Endodermal cell (in vitro differentiated cells): ENCODE measurements at regions not wholly inside any gene's neighbourhood (a gene's known extent, or its start where the extent isn't known, plus 50 kb on each side); places are given as distances from the start of the nearest gene placed in this dataset.

Source experiments
- DNase-seq: peaks from one replicate; pipeline ENCODE4 v3.0.0-alpha.2; 2017
- H3K27ac ChIP-seq: 2 replicates; pipeline ENCODE4 v1.5.1; 2013; ENCODE audit warnings: mild to moderate bottlenecking, low read depth, low read length, moderate library complexity
- H3K27me3 ChIP-seq: 2 replicates; pipeline ENCODE4 v1.6.1; 2013; ENCODE audit warnings: mild to moderate bottlenecking, low read length, moderate library complexity; ENCODE audit not compliant: insufficient read depth, control insufficient read depth, poor library complexity, severe bottlenecking
- H3K36me3 ChIP-seq: 2 replicates; pipeline ENCODE4 v1.7.0; 2013; ENCODE audit warnings: mild to moderate bottlenecking, low read length, moderate library complexity; ENCODE audit not compliant: control insufficient read depth, insufficient read depth
- H3K4me1 ChIP-seq: one replicate; pipeline ENCODE4 v1.7.0; 2013; ENCODE audit warnings: low read length; ENCODE audit not compliant: control insufficient read depth, insufficient read depth
- H3K4me3 ChIP-seq: 2 replicates; pipeline ENCODE4 v1.5.1; 2013; ENCODE audit warnings: mild to moderate bottlenecking, low read length, moderate library complexity
- H3K9ac ChIP-seq: 2 replicates; pipeline ENCODE4 v1.6.1; 2013; ENCODE audit warnings: mild to moderate bottlenecking, low read length, moderate library complexity; ENCODE audit not compliant: poor library complexity, severe bottlenecking; ENCODE audit errors: extremely low read depth
- H3K9me3 ChIP-seq: 2 replicates; pipeline ENCODE4 v1.6.1; 2013; ENCODE audit warnings: mild to moderate bottlenecking, low read length, moderate library complexity; ENCODE audit not compliant: control insufficient read depth
- H3K27ac Mint-ChIP-seq: 2 replicates; pipeline ENCODE4 v1.8.0; 2020; ENCODE audit warnings: mixed read lengths
- H3K27me3 Mint-ChIP-seq: 2 replicates; pipeline ENCODE4 v1.8.0; 2021; ENCODE audit warnings: mild to moderate bottlenecking, mixed read lengths; ENCODE audit not compliant: insufficient read depth
- H3K36me3 Mint-ChIP-seq: 2 replicates; pipeline ENCODE4 v1.8.0; 2020; ENCODE audit warnings: low read depth, mixed read lengths
- H3K4me1 Mint-ChIP-seq: 2 replicates; pipeline ENCODE4 v1.8.0; 2020; ENCODE audit warnings: mixed read lengths
- H3K4me3 Mint-ChIP-seq: 2 replicates; pipeline ENCODE4 v1.8.0; 2020; ENCODE audit warnings: mild to moderate bottlenecking, moderate library complexity, mixed read lengths
- H3K9me3 Mint-ChIP-seq: 2 replicates; pipeline ENCODE4 v1.8.0; 2020; ENCODE audit warnings: mild to moderate bottlenecking, mixed read lengths
- WGBS, 2 experiments: methylation state at CpG; one replicate each; pipeline versions ENCODE4 v1.1.5 to v1.1.7; 2013; ENCODE audit warnings: missing lambda C conversion rate in 2 of 2, mixed read lengths in 1 of 2; ENCODE audit not compliant: insufficient coverage in 1 of 2, insufficient read length in 1 of 2; 5-methylcytosine and 5-hydroxymethylcytosine counted together
- TF ChIP-seq, protein P1 (sequence below): fragments of 200-600 bp; sonication (generic); conservative IDR thresholded peaks from 2 replicates; pipeline ENCODE4 v1.5.0; 2021; ENCODE audit warnings: antibody characterized with exemption, mild to moderate bottlenecking

DNA sequence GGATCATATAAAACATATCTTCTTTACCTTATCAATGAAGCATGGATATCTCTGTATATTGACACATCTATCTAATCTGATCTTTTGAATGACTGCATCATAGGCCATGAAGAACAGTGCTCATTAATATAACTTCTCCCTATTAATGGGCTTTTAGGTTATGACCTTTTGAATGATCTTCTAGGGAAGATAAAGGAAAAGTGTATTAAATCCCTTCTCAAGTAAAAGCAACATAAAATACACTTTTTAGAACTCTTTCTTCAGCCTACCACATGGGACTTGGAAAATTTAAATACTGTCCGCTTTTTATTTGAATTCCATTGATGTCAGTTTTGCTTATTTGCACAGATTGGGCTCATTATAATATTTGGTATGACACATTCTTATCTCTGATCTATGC, 425.4 kb downstream of the MED13L start:
- no peak overlapping the region for H3K4me3 Mint-ChIP-seq
- Histone ChIP-seq H3K27ac (no peak overlapping the region), H3K9me3 (peaks cover 41% of the 10 kb centered on the region), H3K9ac (no peak overlapping the region), H3K4me3 (no peak overlapping the region), H3K36me3 (no peaks in the 10 kb centered on the region), H3K27me3 (no peaks in the 10 kb centered on the region), H3K4me1 (no peaks in the 10 kb centered on the region)
- H3K4me1 Mint-ChIP-seq: no peaks in the 10 kb centered on the region
- no peak overlapping the region for H3K27ac Mint-ChIP-seq
- H3K36me3 Mint-ChIP-seq: no peaks in the 10 kb centered on the region
- 83% methylated on average over 1 of the region's 1 CpG; no CpG with 5 or more reads in 1 of the 2 experiments for WGBS, 2 experiments
- H3K9me3 Mint-ChIP-seq: peaks cover 31% of the 10 kb centered on the region
- TF ChIP-seq, protein P1, sequence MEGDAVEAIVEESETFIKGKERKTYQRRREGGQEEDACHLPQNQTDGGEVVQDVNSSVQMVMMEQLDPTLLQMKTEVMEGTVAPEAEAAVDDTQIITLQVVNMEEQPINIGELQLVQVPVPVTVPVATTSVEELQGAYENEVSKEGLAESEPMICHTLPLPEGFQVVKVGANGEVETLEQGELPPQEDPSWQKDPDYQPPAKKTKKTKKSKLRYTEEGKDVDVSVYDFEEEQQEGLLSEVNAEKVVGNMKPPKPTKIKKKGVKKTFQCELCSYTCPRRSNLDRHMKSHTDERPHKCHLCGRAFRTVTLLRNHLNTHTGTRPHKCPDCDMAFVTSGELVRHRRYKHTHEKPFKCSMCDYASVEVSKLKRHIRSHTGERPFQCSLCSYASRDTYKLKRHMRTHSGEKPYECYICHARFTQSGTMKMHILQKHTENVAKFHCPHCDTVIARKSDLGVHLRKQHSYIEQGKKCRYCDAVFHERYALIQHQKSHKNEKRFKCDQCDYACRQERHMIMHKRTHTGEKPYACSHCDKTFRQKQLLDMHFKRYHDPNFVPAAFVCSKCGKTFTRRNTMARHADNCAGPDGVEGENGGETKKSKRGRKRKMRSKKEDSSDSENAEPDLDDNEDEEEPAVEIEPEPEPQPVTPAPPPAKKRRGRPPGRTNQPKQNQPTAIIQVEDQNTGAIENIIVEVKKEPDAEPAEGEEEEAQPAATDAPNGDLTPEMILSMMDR: no peak
- H3K27me3 Mint-ChIP-seq: no peaks in the 10 kb centered on the region
- DNase-seq: no peak

DNA sequence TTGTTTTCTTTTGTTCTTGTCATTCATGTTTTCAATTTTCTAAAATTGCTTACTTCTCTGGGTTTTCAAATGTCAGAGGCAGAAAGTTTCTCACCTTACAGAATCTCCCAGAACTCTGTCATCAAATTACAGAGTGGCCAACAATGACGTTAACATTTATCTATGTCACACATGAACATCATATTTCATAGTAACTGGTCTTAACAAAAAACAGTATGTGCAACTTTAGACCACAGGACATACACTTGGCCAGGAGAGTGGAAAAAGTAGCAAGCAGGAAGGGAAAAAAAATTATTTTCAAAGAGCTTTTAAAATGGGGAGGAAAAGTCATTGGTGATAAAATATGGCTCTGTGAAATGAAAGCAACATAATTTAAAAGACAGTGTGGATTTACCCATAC, 426.5 kb downstream of the MED13L start:
- no peaks in the 10 kb centered on the region for H3K27me3 Mint-ChIP-seq
- Histone ChIP-seq H3K9me3 (peaks cover 42% of the 10 kb centered on the region), H3K4me1 (no peaks in the 10 kb centered on the region), H3K27me3 (no peaks in the 10 kb centered on the region), H3K36me3 (no peaks in the 10 kb centered on the region), H3K27ac (no peak overlapping the region), H3K4me3 (no peak overlapping the region), H3K9ac (no peak overlapping the region)
- H3K4me3 Mint-ChIP-seq: no peak overlapping the region
- 100% methylated on average over 1 of the region's 1 CpG for whole genome bisulfite sequencing, 2 experiments
- DNase-seq: peak; percentile 4
- H3K9me3 Mint-ChIP-seq: peaks cover 34% of the 10 kb centered on the region
- H3K4me1 Mint-ChIP-seq: no peaks in the 10 kb centered on the region
- H3K27ac Mint-ChIP-seq: no peak overlapping the region
- TF ChIP-seq, protein P1: no peak
- no peaks in the 10 kb centered on the region for H3K36me3 Mint-ChIP-seq

DNA sequence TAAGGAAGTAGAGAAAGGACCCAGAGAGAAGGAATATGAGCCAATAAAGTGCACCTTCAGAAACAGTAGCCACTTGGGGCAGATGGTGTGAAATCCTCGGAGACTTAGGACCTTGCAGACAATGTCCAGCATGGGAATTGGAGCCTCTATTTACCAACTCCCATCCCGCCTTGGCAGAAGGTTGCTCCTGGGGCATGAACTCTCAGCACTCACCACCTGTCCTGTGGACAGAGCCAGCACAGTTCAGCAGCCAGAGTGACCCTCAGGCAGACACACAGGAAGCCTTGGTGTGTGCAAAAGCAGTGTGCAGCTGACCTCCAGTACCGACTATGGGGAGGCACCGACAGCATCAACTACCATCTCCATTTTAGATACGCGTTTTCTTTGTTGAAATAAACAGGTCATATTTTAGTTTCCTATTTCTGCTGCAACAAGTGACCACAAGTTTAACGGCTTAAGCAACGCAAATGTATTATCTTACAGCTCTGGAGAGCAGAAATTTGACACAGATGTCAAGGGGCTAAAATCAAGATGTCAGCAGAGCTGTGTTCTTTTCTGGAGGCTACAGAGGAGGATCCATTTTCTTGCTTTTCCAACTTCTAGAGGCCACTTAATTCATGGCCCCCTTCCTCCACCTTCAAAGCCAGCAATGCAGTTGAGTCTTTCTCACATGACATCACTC, 428.1 kb downstream of the MED13L start:
- Histone ChIP-seq H3K4me1 (no peaks in the 10 kb centered on the region), H3K9me3 (peaks cover 50% of the 10 kb centered on the region), H3K36me3 (no peaks in the 10 kb centered on the region), H3K9ac (no peak overlapping the region), H3K27me3 (no peaks in the 10 kb centered on the region), H3K4me3 (peak overlapping the region; percentile 42), H3K27ac (no peak overlapping the region)
- Mint-ChIP-seq H3K27ac (no peak overlapping the region), H3K27me3 (no peaks in the 10 kb centered on the region), H3K9me3 (peaks cover 40% of the 10 kb centered on the region), H3K4me1 (no peaks in the 10 kb centered on the region), H3K36me3 (no peaks in the 10 kb centered on the region), H3K4me3 (no peak overlapping the region)
- peak; percentile 42 for DNase-seq
- 97 to 100% methylated on average over 4 to 8 of the region's 8 CpGs for WGBS, 2 experiments
- TF ChIP-seq, protein P1: no peak
